DOHH2 (cell line): ENCODE measurements at regions not wholly inside any gene's neighbourhood (a gene's known extent, or its start where the extent isn't known, plus 50 kb on each side); places are given as distances from the start of the nearest gene placed in this dataset.

ENCODE experiments used
- EZH2phosphoT487 ChIP-seq: fragments of 200-600 bp; sonication (generic); IDR thresholded peaks from 2 replicates; pipeline ENCODE4 v1.6.1; 2017; ENCODE audit warnings: borderline replicate concordance, mild to moderate bottlenecking, antibody characterized with exemption, low read length, moderate library complexity, mixed read lengths
- TF ChIP-seq, protein P1 (sequence below): fragments of 200-600 bp; sonication (generic); IDR thresholded peaks from one replicate; pipeline ENCODE4 v1.5.1; 2014; ENCODE audit warnings: antibody characterized with exemption, mild to moderate bottlenecking, low read depth, low read length; ENCODE audit not compliant: poor library complexity, severe bottlenecking

DNA sequence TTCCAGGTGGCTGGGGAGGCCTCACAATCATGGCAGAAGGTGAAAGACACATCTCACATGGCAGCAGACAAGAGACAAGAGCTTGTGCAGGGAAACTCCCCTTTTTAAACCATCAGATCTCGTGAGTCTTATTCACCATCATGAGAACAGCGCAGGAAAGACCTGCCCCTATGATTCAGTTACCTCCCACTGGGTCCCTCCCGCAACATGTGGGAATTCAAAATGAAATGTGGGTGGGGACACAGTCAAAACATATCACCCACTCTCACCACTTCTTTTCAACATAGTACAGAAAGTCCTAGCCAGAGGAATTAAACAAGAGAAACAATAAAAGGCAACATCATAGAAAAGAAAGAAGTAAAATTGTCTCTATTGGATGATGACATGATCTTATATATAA lies 223.4 kb upstream of the SLC24A2 start:
- TF ChIP-seq, protein P1, sequence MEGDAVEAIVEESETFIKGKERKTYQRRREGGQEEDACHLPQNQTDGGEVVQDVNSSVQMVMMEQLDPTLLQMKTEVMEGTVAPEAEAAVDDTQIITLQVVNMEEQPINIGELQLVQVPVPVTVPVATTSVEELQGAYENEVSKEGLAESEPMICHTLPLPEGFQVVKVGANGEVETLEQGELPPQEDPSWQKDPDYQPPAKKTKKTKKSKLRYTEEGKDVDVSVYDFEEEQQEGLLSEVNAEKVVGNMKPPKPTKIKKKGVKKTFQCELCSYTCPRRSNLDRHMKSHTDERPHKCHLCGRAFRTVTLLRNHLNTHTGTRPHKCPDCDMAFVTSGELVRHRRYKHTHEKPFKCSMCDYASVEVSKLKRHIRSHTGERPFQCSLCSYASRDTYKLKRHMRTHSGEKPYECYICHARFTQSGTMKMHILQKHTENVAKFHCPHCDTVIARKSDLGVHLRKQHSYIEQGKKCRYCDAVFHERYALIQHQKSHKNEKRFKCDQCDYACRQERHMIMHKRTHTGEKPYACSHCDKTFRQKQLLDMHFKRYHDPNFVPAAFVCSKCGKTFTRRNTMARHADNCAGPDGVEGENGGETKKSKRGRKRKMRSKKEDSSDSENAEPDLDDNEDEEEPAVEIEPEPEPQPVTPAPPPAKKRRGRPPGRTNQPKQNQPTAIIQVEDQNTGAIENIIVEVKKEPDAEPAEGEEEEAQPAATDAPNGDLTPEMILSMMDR = no peak
- TF ChIP-seq EZH2phosphoT487 = no peak
